Esophagus squamous epithelium (tissue), 4 donors: ENCODE measurements at regions not wholly inside any gene's neighbourhood (a gene's known extent, or its start where the extent isn't known, plus 50 kb on each side); places are given as distances from the start of the nearest gene placed in this dataset.

Experiments
- CTCF ChIP-seq, 6 experiments: fragments of 450-650 bp in 4 of 6; fragments of 200-600 bp in 2 of 6; sonication (generic) in 2 of 6; IDR thresholded peaks; one replicate each; pipeline ENCODE4 v1.5.1; 2016 to 2019; ENCODE audit warnings: antibody characterized with exemption in 6 of 6, mild to moderate bottlenecking in 4 of 6, moderate library complexity in 4 of 6
- POLR2A ChIP-seq, 4 donors: fragments of 450-650 bp; IDR thresholded peaks; one replicate each; pipeline ENCODE4 v1.6.1; 2017; ENCODE audit warnings: antibody characterized with exemption in 4 of 4, mild to moderate bottlenecking in 4 of 4, moderate library complexity in 3 of 4

- TF ChIP-seq CTCF (IDR thresholded peaks at IDR 0.05) (no peak), POLR2A (IDR thresholded peaks at IDR 0.05) (no peak)
Observed at GRCh38 chr21:16186742-16187141, 457.0 kb downstream of the USP25 start.
